Stomach (tissue), 8 donors: ENCODE measurements at regions not wholly inside any gene's neighbourhood (a gene's known extent, or its start where the extent isn't known, plus 50 kb on each side); places are given as distances from the start of the nearest gene placed in this dataset.

ENCODE experiments used
- DNase-seq, 2 donors: peaks; one replicate each; pipeline versions ENCODE4 v3.0.0 to v3.0.0-alpha.2; 2013 to 2019
- H3K27ac ChIP-seq, 5 donors: fragments of 200-600 bp in 4 of 5; sonication (generic) in 4 of 5; one replicate each; pipeline ENCODE4 v1.5.1; 2013 to 2019; ENCODE audit warnings: mild to moderate bottlenecking in 1 of 5, moderate library complexity in 1 of 5
- H3K27me3 ChIP-seq, 3 donors: fragments of 200-600 bp; sonication (generic); one replicate each; pipeline ENCODE4 v1.5.1; 2017 to 2019; ENCODE audit warnings: mixed run types in 1 of 3
- H3K36me3 ChIP-seq, 4 donors: fragments of 200-600 bp; sonication (generic); 1 replicate in 3 of 4; 2 replicates in 1 of 4; pipeline ENCODE4 v1.5.1; 2016 to 2019
- H3K4me1 ChIP-seq, 4 donors: fragments of 200-600 bp; sonication (generic); one replicate each; pipeline ENCODE4 v1.5.1; 2016 to 2019
- H3K4me3 ChIP-seq, 4 donors: fragments of 200-600 bp; sonication (generic) in 3 of 4; one replicate each; pipeline ENCODE4 v1.5.1; 2016 to 2019; ENCODE audit warnings: mild to moderate bottlenecking in 1 of 4
- H3K9me3 ChIP-seq, 4 donors: fragments of 200-600 bp; sonication (generic); one replicate each; pipeline ENCODE4 v1.5.1; 2016 to 2019
- EP300 ChIP-seq: sonication (generic); formaldehyde crosslinking; IDR thresholded peaks from one replicate; pipeline ENCODE4 v1.6.1; 2017; ENCODE audit warnings: antibody characterized with exemption
- POLR2A ChIP-seq, 4 donors: fragments of 450-650 bp; IDR thresholded peaks; one replicate each; pipeline ENCODE4 v1.6.1; 2016; ENCODE audit warnings: antibody characterized with exemption in 4 of 4, control low read depth in 2 of 4, mild to moderate bottlenecking in 1 of 4, moderate library complexity in 1 of 4
- POLR2AphosphoS5 ChIP-seq, 3 donors: sonication (generic); formaldehyde crosslinking; IDR thresholded peaks; one replicate each; pipeline ENCODE4 v1.6.1; 2016; ENCODE audit warnings: antibody characterized with exemption in 3 of 3
- WGBS, 5 donors: extraction: QIAGEN DNeasy Blood & Tissue Kit in 3 of 5; methylation state at CpG; one replicate each; pipeline versions ENCODE4 v1.1.5 to v1.1.7; 2013 to 2018; 5-methylcytosine and 5-hydroxymethylcytosine counted together
- intact Hi-C: fragments of 100-400 bp; cut with DNase I; formaldehyde crosslinking; loops from one replicate; pipeline ENCODE4 v1.15.1; 2023; ENCODE audit warnings: low total_unique reads
- TF ChIP-seq, protein P1 (sequence below), 7 experiments: fragments of 450-650 bp in 4 of 7; fragments of 200-600 bp in 3 of 7; sonication (generic) in 3 of 7; IDR thresholded peaks; one replicate each; pipeline ENCODE4 v1.5.1; 2016 to 2019; ENCODE audit warnings: antibody characterized with exemption in 7 of 7, control low read depth in 2 of 7, mild to moderate bottlenecking in 1 of 7
- donor health status: healthy with polysubstance abuse.
- donor health status: Bipolar disorder and iron deficiency.
- donor health status: healthy.

GRCh38 chr17:72579990-72580320, 459.1 kb downstream of the SOX9 start:
- no peaks in the 10 kb centered on the region for H3K9me3 ChIP-seq
- no peaks in the 10 kb centered on the region for H3K36me3 ChIP-seq
- peaks cover 0 to 5% (median 0%) of the 10 kb centered on the region in 3 donors for H3K27me3 ChIP-seq
- no peak for DNase-seq
- H3K27ac ChIP-seq: peak overlapping the region; percentile 52 to 77 (median 75)
- TF ChIP-seq EP300 (no peak), POLR2A (IDR thresholded peaks at IDR 0.05) (no peak), POLR2AphosphoS5 (IDR thresholded peaks at IDR 0.05) (no peak)
- TF ChIP-seq, protein P1, sequence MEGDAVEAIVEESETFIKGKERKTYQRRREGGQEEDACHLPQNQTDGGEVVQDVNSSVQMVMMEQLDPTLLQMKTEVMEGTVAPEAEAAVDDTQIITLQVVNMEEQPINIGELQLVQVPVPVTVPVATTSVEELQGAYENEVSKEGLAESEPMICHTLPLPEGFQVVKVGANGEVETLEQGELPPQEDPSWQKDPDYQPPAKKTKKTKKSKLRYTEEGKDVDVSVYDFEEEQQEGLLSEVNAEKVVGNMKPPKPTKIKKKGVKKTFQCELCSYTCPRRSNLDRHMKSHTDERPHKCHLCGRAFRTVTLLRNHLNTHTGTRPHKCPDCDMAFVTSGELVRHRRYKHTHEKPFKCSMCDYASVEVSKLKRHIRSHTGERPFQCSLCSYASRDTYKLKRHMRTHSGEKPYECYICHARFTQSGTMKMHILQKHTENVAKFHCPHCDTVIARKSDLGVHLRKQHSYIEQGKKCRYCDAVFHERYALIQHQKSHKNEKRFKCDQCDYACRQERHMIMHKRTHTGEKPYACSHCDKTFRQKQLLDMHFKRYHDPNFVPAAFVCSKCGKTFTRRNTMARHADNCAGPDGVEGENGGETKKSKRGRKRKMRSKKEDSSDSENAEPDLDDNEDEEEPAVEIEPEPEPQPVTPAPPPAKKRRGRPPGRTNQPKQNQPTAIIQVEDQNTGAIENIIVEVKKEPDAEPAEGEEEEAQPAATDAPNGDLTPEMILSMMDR (IDR thresholded peaks at IDR 0.05): no peak
- peaks cover 18 to 51% (median 32%) of the 10 kb centered on the region in 4 donors for H3K4me1 ChIP-seq
- intact Hi-C loops: no loop called here
- H3K4me3 ChIP-seq: no peak overlapping the region
- 43 to 64% (median 59%) methylated on average over 2 of the region's 2 CpGs for WGBS, 5 donors

DNA sequence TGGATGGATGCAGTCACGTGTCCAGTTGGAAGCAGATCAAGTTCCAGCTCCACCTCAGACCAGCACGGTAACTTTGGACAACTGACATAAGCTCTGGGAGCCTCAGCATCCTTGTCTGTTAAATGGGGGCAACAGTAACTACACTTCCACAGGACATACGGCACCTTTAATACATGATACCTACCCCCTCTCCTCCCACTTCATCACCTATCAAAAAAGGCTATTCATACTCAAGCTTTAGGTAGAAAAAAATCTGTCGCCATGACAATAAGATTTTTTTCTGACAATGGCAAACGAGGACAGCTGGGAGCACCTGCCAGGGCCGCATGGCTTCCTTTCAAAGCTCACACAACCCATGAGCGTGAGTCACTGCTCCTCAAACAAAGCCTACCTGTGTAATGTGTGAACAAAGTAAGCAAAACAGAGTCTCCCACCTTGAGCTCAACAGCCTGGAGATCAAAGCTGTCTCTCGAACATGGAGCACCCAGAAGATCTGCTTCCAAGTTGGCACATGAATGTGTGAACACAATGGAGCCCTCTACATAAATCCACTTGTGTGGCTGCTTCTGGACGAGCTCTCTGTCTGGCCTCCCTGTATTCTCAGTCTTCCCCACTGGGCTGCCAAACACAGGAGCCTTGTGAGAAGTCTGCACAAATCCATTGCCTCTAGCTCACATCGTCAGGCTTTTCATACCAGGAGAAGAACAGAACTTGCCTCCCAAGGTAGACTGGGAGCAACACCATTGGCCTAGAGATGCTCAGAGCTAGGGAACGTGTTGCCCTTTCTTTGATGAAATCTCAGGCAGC, 459.7 kb downstream of the SOX9 start:
- DNase-seq: peak; percentile 84 to 93
- H3K27me3 ChIP-seq: no peaks in the 10 kb centered on the region
- peak in 2 of 3 donors; percentile 56 to 84 for TF ChIP-seq POLR2AphosphoS5 (IDR thresholded peaks at IDR 0.05)
- no peak for TF ChIP-seq POLR2A (IDR thresholded peaks at IDR 0.05)
- TF ChIP-seq, protein P1 (IDR thresholded peaks at IDR 0.05): peak in 1 of 7 experiments; percentile 18
- TF ChIP-seq EP300: no peak
- no peaks in the 10 kb centered on the region for H3K36me3 ChIP-seq
- WGBS, 5 donors: 23 to 51% (median 32%) methylated on average over 11 of the region's 11 CpGs
- H3K4me3 ChIP-seq: no peak overlapping the region
- H3K4me1 ChIP-seq: peaks cover 18 to 46% (median 32%) of the 10 kb centered on the region in 4 donors
- no peaks in the 10 kb centered on the region for H3K9me3 ChIP-seq
- intact Hi-C loops: no loop called here
- peak overlapping the region; percentile 52 to 77 (median 75) for H3K27ac ChIP-seq

- WGBS, 5 donors: 71 to 86% (median 74%) methylated on average over 7 of the region's 7 CpGs
- Histone ChIP-seq H3K4me1 (peaks cover 15 to 45% (median 29%) of the 10 kb centered on the region in 4 donors), H3K9me3 (no peaks in the 10 kb centered on the region), H3K4me3 (no peak overlapping the region), H3K27ac (peak overlapping the region in 4 of 5 donors; percentile 71 to 87 (median 82)), H3K27me3 (peaks cover 0 to 26% (median 13%) of the 10 kb centered on the region in 3 donors), H3K36me3 (no peaks in the 10 kb centered on the region)
- no peak for TF ChIP-seq EP300
- TF ChIP-seq, protein P1 (IDR thresholded peaks at IDR 0.05): no peak
- TF ChIP-seq POLR2A (IDR thresholded peaks at IDR 0.05): no peak
- no peak for TF ChIP-seq POLR2AphosphoS5 (IDR thresholded peaks at IDR 0.05)
- DNase-seq: no peak
- intact Hi-C loops: no loop called here
Observed at GRCh38 chr17:72587156-72587555, 466.3 kb downstream of the SOX9 start.

DNA sequence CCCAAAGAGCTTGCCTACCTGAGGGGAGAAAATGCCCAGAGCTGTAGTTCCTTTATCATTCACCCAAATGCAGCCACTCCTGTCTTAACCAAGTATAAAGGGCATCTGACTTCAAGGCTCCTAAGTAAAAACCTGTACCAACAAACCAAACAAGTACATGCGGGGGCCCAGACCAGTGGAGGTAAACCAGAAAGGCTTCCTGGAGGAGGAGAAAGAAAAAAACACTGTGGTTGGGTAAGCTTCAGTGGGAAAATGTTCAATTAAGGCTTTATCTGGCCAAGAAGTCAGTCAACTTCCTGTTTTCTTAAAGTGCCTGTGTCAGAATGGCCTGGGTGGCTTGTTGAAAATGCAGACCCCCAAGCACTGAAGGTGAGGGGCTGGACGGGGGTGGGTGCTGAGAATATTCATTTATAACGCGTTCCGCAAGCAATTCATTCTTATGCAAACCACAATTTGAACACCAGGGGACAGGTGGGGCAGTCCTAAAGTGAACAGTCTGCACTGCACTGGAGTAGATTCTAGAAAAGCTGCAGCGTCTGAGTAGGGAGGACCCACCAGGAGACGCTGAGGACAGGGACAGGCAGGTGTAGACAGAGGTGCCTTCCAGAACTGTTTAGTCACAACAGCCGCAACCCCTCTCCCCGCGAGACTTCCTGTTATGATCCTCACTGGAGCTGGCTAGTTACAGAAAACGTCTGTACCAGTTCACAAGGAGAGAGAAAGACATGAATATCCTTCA, 467.1 kb downstream of the SOX9 start:
- H3K27ac ChIP-seq: peak overlapping the region; percentile 71 to 87 (median 80)
- TF ChIP-seq POLR2AphosphoS5 (IDR thresholded peaks at IDR 0.05): no peak
- no peak for TF ChIP-seq EP300
- TF ChIP-seq, protein P1 (IDR thresholded peaks at IDR 0.05): peak in 1 of 7 experiments; percentile 22
- no peak for TF ChIP-seq POLR2A (IDR thresholded peaks at IDR 0.05)
- H3K4me3 ChIP-seq: peak overlapping the region in 3 of 4 donors; percentile 7 to 66 (median 37)
- peaks cover 23 to 52% (median 37%) of the 10 kb centered on the region in 4 donors for H3K4me1 ChIP-seq
- H3K27me3 ChIP-seq: peaks cover 0 to 34% (median 21%) of the 10 kb centered on the region in 3 donors
- intact Hi-C loops: no loop called here
- H3K36me3 ChIP-seq: no peaks in the 10 kb centered on the region
- DNase-seq: peak in 1 of 2 donors; percentile 61
- no peaks in the 10 kb centered on the region for H3K9me3 ChIP-seq
- 4 to 17% (median 14%) methylated on average over 11 of the region's 11 CpGs for WGBS, 5 donors
